Cardiac muscle cell (in vitro differentiated cells and primary cell): ENCODE measurements at regions not wholly inside any gene's neighbourhood (a gene's known extent, or its start where the extent isn't known, plus 50 kb on each side); places are given as distances from the start of the nearest gene placed in this dataset.
A peak's percentile ranks its signal among the peaks of the same experiment; 100 is the strongest.

Experiments used
- DNase-seq, 2 donors: peaks; one replicate each; pipeline versions ENCODE4 v3.0.0 to v3.0.0-alpha.2; 2010 to 2017; ENCODE audit warnings: low read depth in 1 of 2, low spot score in 1 of 2
- H3K27ac ChIP-seq: fragments of 200-600 bp; sonication (generic); 2 replicates; pipeline ENCODE4 v1.5.1; 2016
- H3K27me3 ChIP-seq: fragments of 200-600 bp; sonication (generic); 2 replicates; pipeline ENCODE4 v1.6.0; 2016; ENCODE audit warnings: control low read depth
- H3K36me3 ChIP-seq: fragments of 200-600 bp; sonication (generic); 2 replicates; pipeline ENCODE4 v1.5.1; 2016; ENCODE audit warnings: control low read depth
- H3K4me1 ChIP-seq: fragments of 200-600 bp; sonication (generic); 2 replicates; pipeline ENCODE4 v1.8.1; 2017; ENCODE audit warnings: low read depth, mild to moderate bottlenecking, mixed run types
- H3K4me3 ChIP-seq: fragments of 200-600 bp; sonication (generic); 2 replicates; pipeline ENCODE4 v1.5.1; 2016; ENCODE audit warnings: mild to moderate bottlenecking
- H3K9me3 ChIP-seq: fragments of 200-600 bp; sonication (generic); 2 replicates; pipeline ENCODE4 v1.5.1; 2017; ENCODE audit warnings: low read depth, mild to moderate bottlenecking, control low read depth
- TF ChIP-seq, protein P1 (sequence below): IDR thresholded peaks from 2 replicates; pipeline ENCODE4 v1.5.1; 2012; ENCODE audit warnings: low read depth, mild to moderate bottlenecking, low read length

DNA sequence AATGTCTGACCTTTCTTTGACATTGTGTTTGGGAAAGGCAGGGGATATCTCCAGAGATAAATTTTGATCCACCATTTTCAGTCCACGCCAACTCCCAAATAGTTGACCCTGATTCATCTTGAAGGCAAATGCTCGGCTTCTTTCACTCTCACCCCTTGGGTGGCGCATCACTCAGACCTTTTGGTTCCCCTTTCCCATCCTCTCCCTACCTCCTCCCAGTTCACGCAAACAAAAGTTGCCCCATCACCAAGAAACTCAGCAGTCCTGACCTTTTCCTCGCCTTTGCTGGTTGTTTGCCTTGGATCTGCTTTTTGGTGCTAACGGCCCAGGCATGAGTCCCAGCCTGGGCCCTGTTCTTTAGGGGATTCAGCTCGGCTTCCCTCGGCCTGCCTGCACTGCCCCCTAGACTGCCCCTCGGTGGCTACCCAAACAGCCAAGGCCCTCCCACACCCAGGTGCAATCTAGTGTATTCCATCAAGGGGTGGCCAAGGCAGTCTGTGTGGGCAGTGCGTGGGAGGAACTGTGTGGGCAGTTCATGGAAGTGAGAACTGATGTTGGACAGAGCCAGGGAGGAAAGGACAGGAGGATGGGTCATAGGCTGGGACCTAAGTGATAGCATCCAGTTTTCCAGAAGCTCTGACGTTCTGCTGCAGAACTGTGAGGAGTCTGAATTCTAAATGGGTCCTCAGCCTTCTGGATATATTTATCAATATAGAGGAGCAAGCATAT, 255.7 kb downstream of the DLEU7 start:
- Histone ChIP-seq H3K4me1 (no peaks in the 10 kb centered on the region), H3K9me3 (no peaks in the 10 kb centered on the region), H3K4me3 (no peak overlapping the region), H3K36me3 (no peaks in the 10 kb centered on the region), H3K27ac (no peak overlapping the region), H3K27me3 (no peaks in the 10 kb centered on the region)
- peak in 1 of 2 donors; percentile 22 for DNase-seq
- TF ChIP-seq, protein P1, sequence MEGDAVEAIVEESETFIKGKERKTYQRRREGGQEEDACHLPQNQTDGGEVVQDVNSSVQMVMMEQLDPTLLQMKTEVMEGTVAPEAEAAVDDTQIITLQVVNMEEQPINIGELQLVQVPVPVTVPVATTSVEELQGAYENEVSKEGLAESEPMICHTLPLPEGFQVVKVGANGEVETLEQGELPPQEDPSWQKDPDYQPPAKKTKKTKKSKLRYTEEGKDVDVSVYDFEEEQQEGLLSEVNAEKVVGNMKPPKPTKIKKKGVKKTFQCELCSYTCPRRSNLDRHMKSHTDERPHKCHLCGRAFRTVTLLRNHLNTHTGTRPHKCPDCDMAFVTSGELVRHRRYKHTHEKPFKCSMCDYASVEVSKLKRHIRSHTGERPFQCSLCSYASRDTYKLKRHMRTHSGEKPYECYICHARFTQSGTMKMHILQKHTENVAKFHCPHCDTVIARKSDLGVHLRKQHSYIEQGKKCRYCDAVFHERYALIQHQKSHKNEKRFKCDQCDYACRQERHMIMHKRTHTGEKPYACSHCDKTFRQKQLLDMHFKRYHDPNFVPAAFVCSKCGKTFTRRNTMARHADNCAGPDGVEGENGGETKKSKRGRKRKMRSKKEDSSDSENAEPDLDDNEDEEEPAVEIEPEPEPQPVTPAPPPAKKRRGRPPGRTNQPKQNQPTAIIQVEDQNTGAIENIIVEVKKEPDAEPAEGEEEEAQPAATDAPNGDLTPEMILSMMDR: no peak

DNA sequence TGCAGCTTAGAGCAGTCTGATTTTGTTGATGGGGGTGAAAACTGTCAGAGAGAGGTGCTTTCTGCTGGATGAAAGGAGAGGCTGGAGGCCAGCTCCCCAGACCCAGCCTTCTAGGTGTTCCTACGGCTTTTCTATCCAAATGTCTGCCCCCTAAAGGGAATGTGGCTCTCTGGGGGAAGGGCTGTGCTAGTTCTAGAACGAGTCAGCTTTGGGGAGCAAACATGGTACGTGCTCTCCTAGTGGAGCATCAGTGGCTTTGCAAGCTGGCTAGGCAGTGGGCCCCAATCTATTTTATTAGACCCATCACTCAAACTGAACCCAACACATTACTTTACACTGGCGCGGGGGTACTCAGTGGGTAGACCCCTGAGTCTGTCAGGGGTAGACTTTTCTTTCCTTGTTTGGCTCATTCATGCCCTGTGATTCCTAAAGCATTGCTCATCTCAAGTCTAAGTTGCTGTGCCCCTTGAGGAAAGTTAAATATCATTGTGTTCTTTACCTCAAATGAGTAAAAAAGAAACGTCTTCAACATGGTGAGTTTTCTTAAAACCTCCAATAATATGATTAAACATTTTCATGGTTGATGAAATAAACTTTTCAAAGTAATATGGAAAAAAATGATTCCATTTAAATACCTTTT, 254.9 kb downstream of the DLEU7 start:
- Histone ChIP-seq H3K4me1 (no peaks in the 10 kb centered on the region), H3K4me3 (no peak overlapping the region), H3K27me3 (no peaks in the 10 kb centered on the region), H3K27ac (no peak overlapping the region), H3K9me3 (no peaks in the 10 kb centered on the region), H3K36me3 (no peaks in the 10 kb centered on the region)
- DNase-seq: no peak
- TF ChIP-seq, protein P1: no peak

DNA sequence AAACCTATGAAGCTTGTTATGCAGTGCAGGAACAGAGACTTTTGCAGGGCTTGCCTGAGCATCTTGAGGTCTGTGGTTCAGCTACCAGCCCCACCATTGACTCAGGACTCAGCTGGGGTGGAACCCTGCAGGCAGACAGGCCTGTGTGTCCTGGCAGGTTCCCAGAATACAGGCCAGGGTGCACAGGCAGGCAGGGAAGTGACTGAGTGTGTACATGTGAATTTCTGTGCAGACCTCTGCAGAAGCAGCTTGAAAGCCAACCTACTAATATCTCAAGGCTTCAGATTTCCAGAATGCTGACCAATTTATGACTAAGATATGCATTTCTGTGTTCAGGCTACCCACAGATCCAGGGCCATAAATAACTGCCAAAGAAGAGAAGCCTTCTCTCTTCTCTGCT, 254.4 kb downstream of the DLEU7 start:
- Histone ChIP-seq H3K27me3 (no peaks in the 10 kb centered on the region), H3K4me1 (no peaks in the 10 kb centered on the region), H3K4me3 (no peak overlapping the region), H3K27ac (no peak overlapping the region), H3K9me3 (no peaks in the 10 kb centered on the region), H3K36me3 (no peaks in the 10 kb centered on the region)
- TF ChIP-seq, protein P1: no peak
- DNase-seq: peak in 1 of 2 donors; percentile 72

DNA sequence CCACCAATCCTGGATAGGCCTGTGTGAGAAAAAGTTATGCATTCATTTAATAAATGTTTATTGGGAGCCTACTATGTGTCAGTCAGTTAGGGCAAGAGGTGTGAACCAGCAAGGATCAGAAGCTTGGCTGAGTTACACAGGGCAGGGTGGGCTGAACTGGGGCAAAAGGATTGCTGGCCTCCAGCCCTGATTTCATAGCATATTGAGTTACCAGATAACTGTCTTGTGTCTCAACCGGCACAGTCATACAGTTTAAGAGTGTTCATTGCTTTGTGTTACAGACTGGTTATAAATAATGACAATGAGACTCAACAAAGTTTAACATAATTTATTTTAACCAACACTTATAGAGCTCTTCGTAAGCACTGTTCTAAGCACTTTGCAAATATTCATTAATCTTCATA, 253.8 kb downstream of the DLEU7 start:
- peak in 1 of 2 donors; percentile 79 for DNase-seq

DNA sequence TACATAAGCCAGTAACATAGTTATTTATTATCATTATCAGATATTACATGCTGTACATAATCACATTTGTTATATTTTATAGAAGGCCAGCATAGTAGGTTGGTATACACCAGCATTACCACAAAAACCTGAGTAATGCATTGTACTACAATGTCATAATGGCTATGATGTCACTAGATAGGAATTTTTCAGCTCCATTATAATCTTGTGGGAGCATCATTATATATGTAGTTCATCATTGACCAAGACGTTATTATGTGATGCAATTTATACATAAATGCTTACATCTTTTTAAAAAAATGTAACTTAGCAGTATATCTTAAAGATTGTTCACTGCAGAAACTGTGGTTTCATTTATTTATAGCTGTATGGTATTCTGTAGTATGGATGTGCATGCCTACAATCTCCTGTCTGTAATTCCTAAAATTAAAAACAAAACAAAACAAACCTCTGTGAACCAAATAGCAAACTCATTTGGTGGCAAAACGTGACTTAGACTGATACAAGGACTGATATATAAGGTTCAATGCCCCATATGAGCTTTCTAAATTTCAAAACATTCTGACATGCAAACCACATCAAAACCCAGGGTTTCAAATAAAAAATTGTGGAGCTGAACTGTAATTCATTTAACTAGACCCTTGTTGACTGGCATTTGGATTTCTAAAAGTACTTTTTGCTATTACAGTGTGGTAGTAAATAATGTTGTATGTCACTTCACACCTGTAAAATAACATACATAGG, 250.9 kb downstream of the DLEU7 start:
- no peaks in the 10 kb centered on the region for H3K36me3 ChIP-seq
- H3K4me1 ChIP-seq: peaks cover 4% of the 10 kb centered on the region

More for the DNA sequence above, 253.8 kb downstream of the DLEU7 start:
- TF ChIP-seq, protein P1: no peak
- Histone ChIP-seq H3K9me3 (no peaks in the 10 kb centered on the region), H3K4me3 (no peak overlapping the region), H3K4me1 (no peaks in the 10 kb centered on the region), H3K36me3 (no peaks in the 10 kb centered on the region), H3K27me3 (no peaks in the 10 kb centered on the region), H3K27ac (no peak overlapping the region)

More for the DNA sequence above, 250.9 kb downstream of the DLEU7 start:
- Histone ChIP-seq H3K4me3 (no peak overlapping the region), H3K9me3 (no peaks in the 10 kb centered on the region), H3K27ac (no peak overlapping the region), H3K27me3 (no peaks in the 10 kb centered on the region)
- TF ChIP-seq, protein P1: no peak
- DNase-seq: peak in 1 of 2 donors; percentile 74
